ENCODE measurements at regions not wholly inside any gene's neighbourhood (a gene's known extent, or its start where the extent isn't known, plus 50 kb on each side); places are given as distances from the start of the nearest gene placed in this dataset.

DNA sequence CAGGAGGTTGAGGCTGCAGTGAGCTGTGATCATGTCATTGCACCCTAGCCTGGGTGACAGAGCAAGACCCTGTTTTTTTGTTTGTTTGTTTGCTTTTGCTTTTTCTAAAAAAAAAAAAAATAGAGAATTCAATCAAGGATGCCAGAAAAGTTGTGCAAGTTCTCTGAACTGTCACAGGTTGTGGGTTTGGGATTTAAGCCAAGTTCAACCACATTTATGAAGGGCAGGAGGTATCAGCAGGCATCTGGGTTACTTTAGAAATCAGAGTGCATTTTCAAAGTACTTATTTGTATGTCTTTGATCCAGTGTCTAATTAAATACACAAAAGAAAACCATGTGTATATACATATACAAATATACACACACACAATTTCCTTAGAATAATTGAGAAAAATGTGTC lies 151.2 kb upstream of the MINDY3 start:
- no peaks in the 10 kb centered on the region for H3K9me3 ChIP-seq (replicated peaks; ENCODE audit: control insufficient read depth, insufficient read depth, low read length)
- H3K4me2 ChIP-seq (ENCODE audit: insufficient read depth, low read length), result no peak overlapping the region
- H3K9me1 ChIP-seq (replicated peaks; ENCODE audit: control insufficient read depth, extremely low read depth, insufficient read depth, low read length), result no peaks in the 10 kb centered on the region
- no peak for TF ChIP-seq FOS (IDR thresholded peaks at IDR 0.05; ENCODE audit: borderline replicate concordance, insufficient read depth, low read length)
- TF ChIP-seq POLR2A (IDR thresholded peaks at IDR 0.05; ENCODE audit: low read depth, low read length), result no peak
- no peak for TF ChIP-seq JUN (IDR thresholded peaks at IDR 0.05; ENCODE audit: borderline replicate concordance, insufficient read depth, insufficient read length, low read depth)
- TF ChIP-seq, protein P1, sequence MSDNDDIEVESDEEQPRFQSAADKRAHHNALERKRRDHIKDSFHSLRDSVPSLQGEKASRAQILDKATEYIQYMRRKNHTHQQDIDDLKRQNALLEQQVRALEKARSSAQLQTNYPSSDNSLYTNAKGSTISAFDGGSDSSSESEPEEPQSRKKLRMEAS (IDR thresholded peaks at IDR 0.05; ENCODE audit: insufficient read depth, insufficient read length), result no peak
- TF ChIP-seq, protein P2, sequence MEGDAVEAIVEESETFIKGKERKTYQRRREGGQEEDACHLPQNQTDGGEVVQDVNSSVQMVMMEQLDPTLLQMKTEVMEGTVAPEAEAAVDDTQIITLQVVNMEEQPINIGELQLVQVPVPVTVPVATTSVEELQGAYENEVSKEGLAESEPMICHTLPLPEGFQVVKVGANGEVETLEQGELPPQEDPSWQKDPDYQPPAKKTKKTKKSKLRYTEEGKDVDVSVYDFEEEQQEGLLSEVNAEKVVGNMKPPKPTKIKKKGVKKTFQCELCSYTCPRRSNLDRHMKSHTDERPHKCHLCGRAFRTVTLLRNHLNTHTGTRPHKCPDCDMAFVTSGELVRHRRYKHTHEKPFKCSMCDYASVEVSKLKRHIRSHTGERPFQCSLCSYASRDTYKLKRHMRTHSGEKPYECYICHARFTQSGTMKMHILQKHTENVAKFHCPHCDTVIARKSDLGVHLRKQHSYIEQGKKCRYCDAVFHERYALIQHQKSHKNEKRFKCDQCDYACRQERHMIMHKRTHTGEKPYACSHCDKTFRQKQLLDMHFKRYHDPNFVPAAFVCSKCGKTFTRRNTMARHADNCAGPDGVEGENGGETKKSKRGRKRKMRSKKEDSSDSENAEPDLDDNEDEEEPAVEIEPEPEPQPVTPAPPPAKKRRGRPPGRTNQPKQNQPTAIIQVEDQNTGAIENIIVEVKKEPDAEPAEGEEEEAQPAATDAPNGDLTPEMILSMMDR (IDR thresholded peaks at IDR 0.05; ENCODE audit: extremely low read depth in 1 of 2, insufficient read depth in 1 of 2, low read depth in 1 of 2, low read length in 2 of 2), result no peak
- no peak for TF ChIP-seq EZH2 (IDR thresholded peaks at IDR 0.05; ENCODE audit: borderline replicate concordance, low read depth, low read length, severe bottlenecking)
- no peak for TF ChIP-seq GATA2 (IDR thresholded peaks at IDR 0.05; ENCODE audit: insufficient read depth, insufficient read length, low read depth, low read length)
- no peak for TF ChIP-seq POLR2AphosphoS5 (IDR thresholded peaks at IDR 0.05; ENCODE audit: insufficient read depth, low read depth, low read length)
- no peak for TF ChIP-seq MYC (IDR thresholded peaks at IDR 0.05; ENCODE audit: low read depth, low read length)
- no peaks in the 10 kb centered on the region for H3K27me3 ChIP-seq (ENCODE audit: control insufficient read depth in 2 of 2, insufficient read depth in 2 of 2, low read length in 2 of 2)
- no peaks in the 10 kb centered on the region for H3K79me2 ChIP-seq (ENCODE audit: control insufficient read depth, insufficient read depth, low read length)
- H3K4me1 ChIP-seq (ENCODE audit: control insufficient read depth, extremely low read depth, insufficient read depth, low read length), result peaks cover 2% of the 10 kb centered on the region
- H3K4me3 ChIP-seq (replicated peaks in 1 of 3; ENCODE audit: insufficient read depth in 1 of 3, low read depth in 1 of 3, low read length in 3 of 3), result no peak overlapping the region
- ChIA-PET POLR2A (no interaction called here), CTCF (no interaction called here)
- H3K9ac ChIP-seq (replicated peaks; ENCODE audit: extremely low read depth, insufficient read depth, low read length), result no peak overlapping the region
- H3K27ac ChIP-seq (ENCODE audit: insufficient read depth, low read depth, low read length), result no peak overlapping the region
- H3K36me3 ChIP-seq (ENCODE audit: control insufficient read depth in 2 of 2, extremely low read depth in 1 of 2, insufficient read depth in 2 of 2, low read length in 2 of 2), result no peaks in the 10 kb centered on the region
- BruUV-seq (replicated peaks), result no TSS peak
- no peak overlapping the region for H2AFZ ChIP-seq (ENCODE audit: low read depth, low read length)
- dilution Hi-C loops (cut with MboI; ENCODE audit: extremely low pct_ligation_motif_present, low sequenced_read_pairs) (no loop called here), intact Hi-C loops (cut with micrococcal nuclease) (no loop called here)
- FAIRE-seq (no peak), DNase-seq (ENCODE audit: low read depth, low spot score) (no peak)
- no peaks in the 10 kb centered on the region for H4K20me1 ChIP-seq (replicated peaks; ENCODE audit: control insufficient read depth, extremely low read depth, insufficient read depth, low read length)

Measured in endothelial cell of umbilical vein (primary cell).